H1 (cell line): ENCODE measurements at regions not wholly inside any gene's neighbourhood (a gene's known extent, or its start where the extent isn't known, plus 50 kb on each side); places are given as distances from the start of the nearest gene placed in this dataset.

Experiments used
- CTCF ChIA-PET: fragments of 300-600 bp; sonication (Branson Sonifier 250); formaldehyde crosslinking; loops from one replicate; lab custom pipeline; 2021; ENCODE audit not compliant: partially characterized antibody; lab: Charles Lee
- POLR2A ChIA-PET: fragments of 300-600 bp; sonication (Branson Sonifier 250); formaldehyde crosslinking; loops from one replicate; lab custom pipeline; 2021; ENCODE audit warnings: inconsistent platforms; ENCODE audit not compliant: partially characterized antibody; lab: Charles Lee
- DNase-seq, 2 experiments: peaks; one replicate each; pipeline versions ENCODE4 v3.0.0 to v3.0.0-alpha.2; 2010 to 2022; ENCODE audit warnings: low spot score in 2 of 2, low read depth in 1 of 2, mixed read lengths in 1 of 2
- FAIRE-seq: peaks from 2 replicates; lab custom pipeline; 2011; peaks lifted over from hg19 to GRCh38; lab: Jason Lieb, UNC
- H2AFZ ChIP-seq: 2 replicates; pipeline ENCODE4 v1.8.1; 2012; ENCODE audit warnings: low read length, inconsistent platforms
- H2AK5ac ChIP-seq: 2 replicates; pipeline ENCODE4 v1.6.1; 2013; ENCODE audit warnings: low read depth, low read length
- H2BK120ac ChIP-seq: replicated peaks from 2 replicates; pipeline ENCODE3; 2013; ENCODE audit warnings: low read depth, low read length, inconsistent platforms
- H2BK12ac ChIP-seq: 2 replicates; pipeline ENCODE4 v1.6.1; 2013; ENCODE audit warnings: low read depth, low read length
- H2BK15ac ChIP-seq: 2 replicates; pipeline ENCODE4 v1.6.1; 2013; ENCODE audit warnings: low read length
- H2BK20ac ChIP-seq: 2 replicates; pipeline ENCODE4 v1.6.1; 2013; ENCODE audit warnings: low read length
- H2BK5ac ChIP-seq: 2 replicates; pipeline ENCODE4 v1.6.1; 2013; ENCODE audit warnings: low read depth, low read length
- H3K14ac ChIP-seq: 2 replicates; pipeline ENCODE4 v1.6.1; 2013; ENCODE audit warnings: inconsistent platforms; ENCODE audit not compliant: insufficient read length
- H3K18ac ChIP-seq: 2 replicates; pipeline ENCODE4 v1.6.1; 2013; ENCODE audit warnings: low read length; ENCODE audit errors: extremely low read depth
- H3K23ac ChIP-seq: 2 replicates; pipeline ENCODE4 v1.6.1; 2013; ENCODE audit warnings: inconsistent platforms; ENCODE audit not compliant: insufficient read length
- H3K23me2 ChIP-seq: 2 replicates; pipeline ENCODE4 v1.6.1; 2013; ENCODE audit warnings: low read depth, low read length
- H3K27ac ChIP-seq: 2 replicates; pipeline ENCODE4 v1.6.1; 2011; ENCODE audit warnings: low read depth, low read length, inconsistent platforms
- H3K27me3 ChIP-seq, 4 experiments: replicated peaks in 1 of 4; 1 replicate in 1 of 4; 2 replicates in 3 of 4; pipeline versions ENCODE4 v1.6.1 to v1.8.1; 2011 to 2013; ENCODE audit warnings: low read length in 3 of 4, mild to moderate bottlenecking in 3 of 4, inconsistent platforms in 2 of 4, mixed read lengths in 2 of 4, moderate library complexity in 1 of 4; ENCODE audit not compliant: control insufficient read depth in 3 of 4, insufficient read depth in 3 of 4; ENCODE audit errors: extremely low read depth in 1 of 4
- H3K36me3 ChIP-seq, 4 experiments: 2 replicates each; pipeline versions ENCODE4 v1.6.1 to v1.8.1; 2011 to 2013; ENCODE audit warnings: mild to moderate bottlenecking in 4 of 4, low read length in 3 of 4, moderate library complexity in 2 of 4, control low read depth in 1 of 4, inconsistent platforms in 1 of 4; ENCODE audit not compliant: insufficient read depth in 4 of 4, control insufficient read depth in 2 of 4
- H3K4ac ChIP-seq: replicated peaks from 2 replicates; pipeline ENCODE3; 2013; ENCODE audit warnings: low read length, low read depth, mixed read lengths, inconsistent platforms; ENCODE audit not compliant: insufficient read length
- H3K4me1 ChIP-seq, 4 experiments: replicated peaks in 1 of 4; 1 replicate in 1 of 4; 2 replicates in 3 of 4; pipeline versions ENCODE4 v1.6.1 to v1.8.1; 2011 to 2013; ENCODE audit warnings: low read length in 3 of 4, inconsistent platforms in 2 of 4, mixed read lengths in 1 of 4; ENCODE audit not compliant: insufficient read depth in 4 of 4, control insufficient read depth in 3 of 4
- H3K4me2 ChIP-seq, 2 experiments: 2 replicates each; pipeline versions ENCODE4 v1.6.1 to v1.8.1; 2011 to 2013; ENCODE audit warnings: low read depth in 2 of 2, low read length in 2 of 2, control low read depth in 1 of 2, inconsistent platforms in 1 of 2, mild to moderate bottlenecking in 1 of 2; ENCODE audit not compliant: insufficient read depth in 1 of 2
- H3K4me3 ChIP-seq, 4 experiments: fragments of 200-600, 300-600 bp in 1 of 4; sonication (generic), shearing (Covaris generic), sonication (Bioruptor Twin) in 1 of 4; 2 replicates each; pipeline versions ENCODE4 v1.5.1 to v1.8.1; 2011 to 2016; ENCODE audit warnings: low read length in 4 of 4, low read depth in 3 of 4, control low read depth in 2 of 4, inconsistent platforms in 2 of 4, mild to moderate bottlenecking in 2 of 4, mixed read lengths in 1 of 4, moderate library complexity in 1 of 4; ENCODE audit not compliant: insufficient read depth in 2 of 4; ENCODE audit errors: extremely low read depth in 1 of 4
- H3K56ac ChIP-seq: replicated peaks from 2 replicates; pipeline ENCODE3; 2013; ENCODE audit warnings: low read depth, mild to moderate bottlenecking, mixed read lengths, low read length, inconsistent platforms; ENCODE audit not compliant: insufficient read length
- H3K79me1 ChIP-seq: 2 replicates; pipeline ENCODE4 v1.6.1; 2013; ENCODE audit warnings: low read depth, low read length, control low read depth
- H3K79me2 ChIP-seq, 2 experiments: 2 replicates each; pipeline versions ENCODE4 v1.6.1 to v1.8.1; 2012 to 2013; ENCODE audit warnings: low read length in 2 of 2, mild to moderate bottlenecking in 2 of 2, inconsistent platforms in 1 of 2; ENCODE audit not compliant: insufficient read depth in 2 of 2, control insufficient read depth in 1 of 2
- H3K9ac ChIP-seq, 4 experiments: replicated peaks in 1 of 4; 1 replicate in 1 of 4; 2 replicates in 3 of 4; pipeline versions ENCODE4 v1.6.1 to v1.8.1; 2011 to 2013; ENCODE audit warnings: low read depth in 3 of 4, low read length in 3 of 4, control low read depth in 2 of 4, mild to moderate bottlenecking in 2 of 4, moderate library complexity in 2 of 4, inconsistent platforms in 1 of 4; ENCODE audit errors: extremely low read depth in 1 of 4
- H3K9me3 ChIP-seq, 2 experiments: 2 replicates each; pipeline versions ENCODE4 v1.6.1 to v1.8.1; 2012 to 2013; ENCODE audit warnings: mild to moderate bottlenecking in 2 of 2, moderate library complexity in 2 of 2, control low read depth in 1 of 2, inconsistent platforms in 1 of 2, low read depth in 1 of 2, low read length in 1 of 2, mixed read lengths in 1 of 2; ENCODE audit not compliant: insufficient read depth in 2 of 2
- H4K20me1 ChIP-seq, 2 experiments: replicated peaks in 1 of 2; 2 replicates each; pipeline versions ENCODE3 to v1.8.1; 2011 to 2013; ENCODE audit warnings: inconsistent platforms in 2 of 2, low read length in 2 of 2, mild to moderate bottlenecking in 1 of 2; ENCODE audit not compliant: insufficient read depth in 2 of 2, control insufficient read depth in 1 of 2
- H4K5ac ChIP-seq: 2 replicates; pipeline ENCODE4 v1.6.1; 2013; ENCODE audit warnings: low read length, low read depth, mixed read lengths, inconsistent platforms; ENCODE audit not compliant: insufficient read length
- H4K8ac ChIP-seq: 2 replicates; pipeline ENCODE4 v1.8.0; 2013; ENCODE audit warnings: mild to moderate bottlenecking, moderate library complexity, low read length, inconsistent platforms; ENCODE audit not compliant: insufficient read depth; ENCODE audit errors: extremely low read depth
- H4K91ac ChIP-seq: replicated peaks from 2 replicates; pipeline ENCODE3; 2013; ENCODE audit warnings: low read length, mixed read lengths, inconsistent platforms; ENCODE audit not compliant: insufficient read length
- CHD2 ChIP-seq: IDR thresholded peaks from 2 replicates; pipeline ENCODE4 v1.6.1; 2012; ENCODE audit warnings: low read length, improper control_type of control experiment
- CREB1 ChIP-seq: IDR thresholded peaks from 2 replicates; pipeline ENCODE4 v1.6.1; 2012; ENCODE audit warnings: inconsistent platforms
- JUN ChIP-seq: IDR thresholded peaks from 2 replicates; pipeline ENCODE4 v1.6.1; 2011; ENCODE audit warnings: low read depth, mild to moderate bottlenecking, improper control_type of control experiment, low read length
- POLR2A ChIP-seq, 2 experiments: IDR thresholded peaks; 1 replicate in 1 of 2; 2 replicates in 1 of 2; pipeline ENCODE4 v1.6.1; 2011; ENCODE audit warnings: low read depth in 2 of 2, low read length in 2 of 2, mild to moderate bottlenecking in 2 of 2; ENCODE audit errors: control extremely low read depth in 1 of 2
- POLR2AphosphoS5 ChIP-seq: IDR thresholded peaks from 2 replicates; pipeline ENCODE4 v1.6.1; 2011; ENCODE audit warnings: low read depth, low read length
- POU5F1 ChIP-seq: IDR thresholded peaks from 2 replicates; pipeline ENCODE4 v1.6.1; 2011; ENCODE audit warnings: low read depth, mild to moderate bottlenecking, low read length, moderate library complexity
- RAD21 ChIP-seq, 2 experiments: IDR thresholded peaks in 1 of 2; conservative IDR thresholded peaks in 1 of 2; 2 replicates each; pipeline ENCODE4 v1.6.1; 2011; ENCODE audit warnings: low read depth in 2 of 2, low read length in 2 of 2, improper control_type of control experiment in 1 of 2, inconsistent platforms in 1 of 2, mild to moderate bottlenecking in 1 of 2, moderate library complexity in 1 of 2
- SIX5 ChIP-seq: IDR thresholded peaks from 2 replicates; pipeline ENCODE4 v1.6.1; 2011; ENCODE audit warnings: mild to moderate bottlenecking, low read depth, low read length
- SP1 ChIP-seq: IDR thresholded peaks from 2 replicates; pipeline ENCODE4 v1.6.1; 2011; ENCODE audit warnings: low read depth, low read length
- SP2 ChIP-seq: IDR thresholded peaks from 2 replicates; pipeline ENCODE4 v1.6.1; 2012; ENCODE audit warnings: mild to moderate bottlenecking, low read length, inconsistent platforms
- SP4 ChIP-seq: IDR thresholded peaks from 2 replicates; pipeline ENCODE4 v1.6.1; 2012; ENCODE audit warnings: low read length, inconsistent platforms
- SUZ12 ChIP-seq: fragments of 200-600 bp; sonication (generic); IDR thresholded peaks from 2 replicates; pipeline ENCODE4 v1.6.1; 2012; ENCODE audit warnings: mild to moderate bottlenecking, inconsistent platforms, low read length, moderate library complexity, mixed read lengths
- TAF7 ChIP-seq: optimal IDR thresholded peaks from 2 replicates; pipeline ENCODE3; 2011; ENCODE audit warnings: low read depth, mild to moderate bottlenecking, inconsistent platforms, low read length, moderate library complexity, borderline replicate concordance
- TEAD4 ChIP-seq: IDR thresholded peaks from 2 replicates; pipeline ENCODE4 v1.6.1; 2012; ENCODE audit warnings: low read depth, low read length, inconsistent platforms, mixed read lengths
- WGBS, 2 experiments: shearing (Covaris generic) in 1 of 2; methylation state at CpG; one replicate each; pipeline versions ENCODE4 v1.1.6 to v1.1.7; 2013 to 2015; ENCODE audit warnings: low lambda C conversion rate in 2 of 2, mixed read lengths in 2 of 2, inconsistent platforms in 1 of 2, low coverage in 1 of 2, missing lambda C conversion rate in 1 of 2; ENCODE audit not compliant: insufficient replicate concordance in 2 of 2, insufficient coverage in 1 of 2, insufficient read length in 1 of 2; ENCODE audit errors: extremely low coverage in 1 of 2, missing lambda C conversion rate in 1 of 2; 5-methylcytosine and 5-hydroxymethylcytosine counted together
- TF ChIP-seq, protein P1 (sequence below): IDR thresholded peaks from 2 replicates; pipeline ENCODE4 v1.6.1; 2012; ENCODE audit warnings: inconsistent platforms

GRCh38 chr2:147181351-147182029, 663.3 kb upstream of the ACVR2A start:
- Histone ChIP-seq H3K79me1 (no peaks in the 10 kb centered on the region), H3K23me2 (no peaks in the 10 kb centered on the region), H4K91ac (no peak overlapping the region), H2BK20ac (no peak overlapping the region), H3K27ac (no peak overlapping the region), H3K4ac (no peak overlapping the region), H3K4me1 (no peaks in the 10 kb centered on the region), H2BK15ac (no peak overlapping the region), H2BK120ac (no peak overlapping the region), H3K4me2 (no peak overlapping the region), H2BK12ac (no peak overlapping the region), H3K18ac (no peak overlapping the region), H2AFZ (no peak overlapping the region), H3K14ac (no peak overlapping the region), H3K56ac (no peak overlapping the region), H2BK5ac (no peak overlapping the region), H3K4me3 (no peak overlapping the region), H3K79me2 (no peaks in the 10 kb centered on the region), H3K9ac (no peak overlapping the region), H3K9me3 (no peaks in the 10 kb centered on the region), H4K5ac (no peak overlapping the region), H3K23ac (no peak overlapping the region), H3K36me3 (no peaks in the 10 kb centered on the region), H4K20me1 (no peaks in the 10 kb centered on the region), H2AK5ac (no peak overlapping the region), H4K8ac (no peak overlapping the region), H3K27me3 (no peaks in the 10 kb centered on the region)
- POLR2A ChIA-PET = no interaction called here
- CTCF ChIA-PET = no interaction called here
- TF ChIP-seq SP4 = no peak
- TF ChIP-seq POLR2A (IDR thresholded peaks at IDR 0.05; ENCODE audit: control extremely low read depth in 1 of 2, low read depth in 2 of 2, low read length in 2 of 2) = no peak
- TF ChIP-seq SIX5 = no peak
- TF ChIP-seq CHD2 = no peak
- TF ChIP-seq POU5F1 = no peak
- TF ChIP-seq CREB1 = no peak
- no peak for TF ChIP-seq SUZ12
- no peak for TF ChIP-seq SP1
- TF ChIP-seq, protein P1, sequence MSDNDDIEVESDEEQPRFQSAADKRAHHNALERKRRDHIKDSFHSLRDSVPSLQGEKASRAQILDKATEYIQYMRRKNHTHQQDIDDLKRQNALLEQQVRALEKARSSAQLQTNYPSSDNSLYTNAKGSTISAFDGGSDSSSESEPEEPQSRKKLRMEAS = no peak
- no peak for TF ChIP-seq RAD21 (IDR thresholded peaks at IDR 0.05 in 1 of 2, conservative IDR thresholded peaks at IDR 0.05 in 1 of 2; ENCODE audit: low read depth in 2 of 2, low read length in 2 of 2)
- TF ChIP-seq JUN = no peak
- TF ChIP-seq POLR2AphosphoS5 = no peak
- TF ChIP-seq SP2 = no peak
- TF ChIP-seq TAF7 = no peak
- no peak for TF ChIP-seq TEAD4
- FAIRE-seq = no peak
- DNase-seq = no peak
- 89% methylated on average over 2 of the region's 2 CpGs; no CpG with 5 or more reads in 1 of the 2 experiments for WGBS, 2 experiments
